RWPE2 (cell line): ENCODE measurements at regions not wholly inside any gene's neighbourhood (a gene's known extent, or its start where the extent isn't known, plus 50 kb on each side); places are given as distances from the start of the nearest gene placed in this dataset.
A peak's percentile ranks its signal among the peaks of the same experiment; 100 is the strongest.

Experiments
- ATAC-seq: fragments of 200-7000 bp; cut with Tn5 transposase; 3 replicates; pipeline ENCODE4 v1.9.1; 2021; ENCODE audit warnings: low read depth
- DNase-seq: peaks from one replicate; pipeline ENCODE4 v3.0.0-alpha.2; 2020; ENCODE audit warnings: low spot score
- H3K27ac ChIP-seq: fragments of 450-650 bp; 2 replicates; pipeline ENCODE4 v1.5.1; 2017; ENCODE audit warnings: mild to moderate bottlenecking; ENCODE audit not compliant: poor library complexity, severe bottlenecking
- H3K27me3 ChIP-seq: fragments of 250-450 bp; sonication (Bioruptor Pico); 2 replicates; pipeline ENCODE4 v1.5.1; 2021; ENCODE audit warnings: mild to moderate bottlenecking, moderate library complexity; ENCODE audit not compliant: insufficient read depth, poor library complexity, severe bottlenecking
- H3K36me3 ChIP-seq: fragments of 250-450 bp; sonication (Bioruptor Pico); 2 replicates; pipeline ENCODE4 v1.5.1; 2020; ENCODE audit warnings: low read depth, mild to moderate bottlenecking, moderate library complexity
- H3K4me1 ChIP-seq: fragments of 250-450 bp; sonication (Bioruptor Pico); 2 replicates; pipeline ENCODE4 v1.5.1; 2021; ENCODE audit warnings: mild to moderate bottlenecking, moderate library complexity; ENCODE audit not compliant: insufficient read depth, poor library complexity, severe bottlenecking
- H3K4me3 ChIP-seq: fragments of 250-450 bp; sonication (Bioruptor Pico); 2 replicates; pipeline ENCODE4 v1.5.1; 2021; ENCODE audit warnings: mild to moderate bottlenecking, moderate library complexity; ENCODE audit not compliant: severe bottlenecking
- H3K9me3 ChIP-seq: fragments of 250-450 bp; sonication (Bioruptor Pico); 2 replicates; pipeline ENCODE4 v1.5.1; 2021; ENCODE audit warnings: mild to moderate bottlenecking, moderate library complexity; ENCODE audit not compliant: severe bottlenecking
- CTCF ChIP-seq: fragments of 450-650 bp; IDR thresholded peaks from one replicate; pipeline ENCODE4 v1.5.1; 2017; ENCODE audit warnings: mild to moderate bottlenecking, moderate library complexity; ENCODE audit not compliant: poor library complexity, severe bottlenecking

GRCh38 chr11:80592546-80592945 lies 1151.7 kb upstream of the TENM4 start:
- Histone ChIP-seq H3K27me3 (no peaks in the 10 kb centered on the region), H3K9me3 (no peaks in the 10 kb centered on the region), H3K27ac (no peak overlapping the region), H3K36me3 (no peaks in the 10 kb centered on the region), H3K4me3 (no peak overlapping the region), H3K4me1 (peaks cover 20% of the 10 kb centered on the region)
- ATAC-seq, result no peak
- no peak for DNase-seq
- no peak for TF ChIP-seq CTCF

GRCh38 chr11:80587906-80588305 lies 1147.1 kb upstream of the TENM4 start:
- no peaks in the 10 kb centered on the region for H3K27me3 ChIP-seq
- no peak for ATAC-seq
- H3K36me3 ChIP-seq, result no peaks in the 10 kb centered on the region
- no peak for TF ChIP-seq CTCF
- no peak for DNase-seq
- H3K4me1 ChIP-seq, result peaks cover 11% of the 10 kb centered on the region
- H3K9me3 ChIP-seq, result no peaks in the 10 kb centered on the region
- H3K27ac ChIP-seq, result no peak overlapping the region
- no peak overlapping the region for H3K4me3 ChIP-seq

- Histone ChIP-seq H3K4me3 (no peak overlapping the region), H3K4me1 (peaks cover 11% of the 10 kb centered on the region), H3K36me3 (no peaks in the 10 kb centered on the region), H3K27me3 (no peaks in the 10 kb centered on the region), H3K9me3 (no peaks in the 10 kb centered on the region), H3K27ac (peak overlapping the region; percentile 41)
- DNase-seq (no peak), ATAC-seq (peak; percentile 81)
- no peak for TF ChIP-seq CTCF
Observed at GRCh38 chr11:80586464-80586863, 1145.6 kb upstream of the TENM4 start.

- Histone ChIP-seq H3K27me3 (no peaks in the 10 kb centered on the region), H3K9me3 (no peaks in the 10 kb centered on the region), H3K36me3 (no peaks in the 10 kb centered on the region), H3K4me1 (peaks cover 11% of the 10 kb centered on the region), H3K27ac (no peak overlapping the region), H3K4me3 (no peak overlapping the region)
- TF ChIP-seq CTCF, result no peak
- ATAC-seq (no peak), DNase-seq (no peak)
Observed at GRCh38 chr11:80584661-80585060, 1143.8 kb upstream of the TENM4 start.

- Histone ChIP-seq H3K4me3 (no peak overlapping the region), H3K27ac (no peak overlapping the region), H3K36me3 (no peaks in the 10 kb centered on the region), H3K27me3 (no peaks in the 10 kb centered on the region), H3K9me3 (no peaks in the 10 kb centered on the region), H3K4me1 (no peaks in the 10 kb centered on the region)
- TF ChIP-seq CTCF, result no peak
- DNase-seq (no peak), ATAC-seq (no peak)
Observed at GRCh38 chr11:80569832-80570231, 1129.0 kb upstream of the TENM4 start.
